ENCODE measurements at regions not wholly inside any gene's neighbourhood (a gene's known extent, or its start where the extent isn't known, plus 50 kb on each side); places are given as distances from the start of the nearest gene placed in this dataset.

DNA sequence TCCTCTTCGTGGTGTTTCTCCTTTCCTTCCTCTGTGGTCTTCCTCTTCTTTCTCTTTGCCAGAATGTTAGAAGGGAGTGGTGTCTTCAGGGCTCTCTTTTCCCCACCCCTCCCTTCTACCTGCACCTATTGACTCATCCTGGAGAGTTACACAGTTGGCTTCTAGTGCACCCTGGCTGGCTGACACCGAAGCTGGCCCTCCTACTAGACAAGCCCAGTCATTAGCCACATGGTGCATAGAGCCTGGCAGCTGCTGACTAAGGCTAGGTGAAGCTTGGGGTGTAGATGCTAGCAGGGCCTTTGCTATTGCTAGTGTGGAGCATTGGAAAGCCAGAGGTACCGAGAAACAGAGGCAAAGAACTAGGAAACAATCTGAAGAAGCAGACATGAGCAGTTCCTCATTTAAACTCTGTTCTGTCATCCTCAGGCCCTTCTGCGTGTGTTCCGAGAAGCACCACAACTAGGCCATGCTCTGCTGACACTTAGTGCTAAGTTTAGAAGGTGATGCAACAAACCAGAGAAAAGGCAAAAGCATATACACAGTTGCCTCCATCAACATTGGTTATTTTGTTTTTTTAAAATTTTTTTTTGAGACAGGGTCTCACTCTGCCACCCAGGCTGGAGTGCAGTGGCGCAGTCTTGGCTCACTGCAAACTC is 213.9 kb downstream of the BAMBI start:
- TF ChIP-seq, protein P1, sequence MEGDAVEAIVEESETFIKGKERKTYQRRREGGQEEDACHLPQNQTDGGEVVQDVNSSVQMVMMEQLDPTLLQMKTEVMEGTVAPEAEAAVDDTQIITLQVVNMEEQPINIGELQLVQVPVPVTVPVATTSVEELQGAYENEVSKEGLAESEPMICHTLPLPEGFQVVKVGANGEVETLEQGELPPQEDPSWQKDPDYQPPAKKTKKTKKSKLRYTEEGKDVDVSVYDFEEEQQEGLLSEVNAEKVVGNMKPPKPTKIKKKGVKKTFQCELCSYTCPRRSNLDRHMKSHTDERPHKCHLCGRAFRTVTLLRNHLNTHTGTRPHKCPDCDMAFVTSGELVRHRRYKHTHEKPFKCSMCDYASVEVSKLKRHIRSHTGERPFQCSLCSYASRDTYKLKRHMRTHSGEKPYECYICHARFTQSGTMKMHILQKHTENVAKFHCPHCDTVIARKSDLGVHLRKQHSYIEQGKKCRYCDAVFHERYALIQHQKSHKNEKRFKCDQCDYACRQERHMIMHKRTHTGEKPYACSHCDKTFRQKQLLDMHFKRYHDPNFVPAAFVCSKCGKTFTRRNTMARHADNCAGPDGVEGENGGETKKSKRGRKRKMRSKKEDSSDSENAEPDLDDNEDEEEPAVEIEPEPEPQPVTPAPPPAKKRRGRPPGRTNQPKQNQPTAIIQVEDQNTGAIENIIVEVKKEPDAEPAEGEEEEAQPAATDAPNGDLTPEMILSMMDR (IDR thresholded peaks at IDR 0.05), result no peak
- TF ChIP-seq POLR2A (IDR thresholded peaks at IDR 0.05), result no peak

Measured in esophagus squamous epithelium (tissue), 4 donors.